HCT116 (cell line): ENCODE measurements at regions not wholly inside any gene's neighbourhood (a gene's known extent, or its start where the extent isn't known, plus 50 kb on each side); places are given as distances from the start of the nearest gene placed in this dataset.

Experiments
- ATAC-seq: fragments of 200-7000 bp; cut with Tn5 transposase; 2 replicates; pipeline ENCODE4 v1.9.1; 2020; ENCODE audit warnings: mild to moderate bottlenecking, moderate library complexity
- BruUV-seq: library from RNA; stranded (reverse); fragments of 400-500 nt; replicated peaks from 2 replicates; lab custom pipeline; 2021; lab: Mats Ljungman, UMichigan
- CTCF ChIA-PET: fragments of 300-600 bp; sonication (Branson Sonifier 250); formaldehyde crosslinking; loops from one replicate; lab custom pipeline; 2021; ENCODE audit warnings: antibody characterized with exemption; lab: Charles Lee
- POLR2A ChIA-PET: fragments of 300-600, 350-600 bp; sonication (Branson Sonifier 250); formaldehyde crosslinking; loops from one replicate; lab custom pipeline; 2021; ENCODE audit warnings: antibody characterized with exemption; lab: Charles Lee
- RAD21 ChIA-PET, 2 experiments: fragments of 300-600 bp; sonication (Branson Sonifier 250); formaldehyde crosslinking; loops; one replicate each; lab custom pipeline; 2023; ENCODE audit warnings: low total read pairs in 2 of 2; ENCODE audit not compliant: uncharacterized antibody in 2 of 2, unreplicated experiment in 2 of 2, low non-redundant PET in 1 of 2; lab: Charles Lee
- DNase-seq: peaks from one replicate; pipeline ENCODE4 v3.0.0-alpha.2; 2010; ENCODE audit warnings: low read depth, low spot score
- H2AFZ ChIP-seq: fragments of 200-600 bp; shearing (Covaris generic), sonication (generic); 2 replicates; pipeline ENCODE4 v1.6.1; 2017; ENCODE audit warnings: low read depth, mixed run types, mixed read lengths, antibody characterized with exemption, low read length; ENCODE audit not compliant: poor library complexity, severe bottlenecking
- H3K27ac ChIP-seq: 2 replicates; pipeline ENCODE4 v1.5.1; 2012; ENCODE audit warnings: low read depth, low read length
- H3K27me3 ChIP-seq: fragments of 200-600 bp; sonication (generic); 2 replicates; pipeline ENCODE4 v1.6.1; 2016; ENCODE audit warnings: mixed run types, low read length, mixed read lengths; ENCODE audit not compliant: insufficient read depth
- H3K36me3 ChIP-seq, 2 experiments: fragments of 200-500 bp in 1 of 2; fragments of 200-600 bp in 1 of 2; sonication (Bioruptor generic) in 1 of 2; sonication (generic) in 1 of 2; 2 replicates each; pipeline versions ENCODE4 v1.5.1 to v1.6.1; 2014 to 2016; ENCODE audit warnings: low read length in 2 of 2, inconsistent platforms in 1 of 2, mixed read lengths in 1 of 2, mixed run types in 1 of 2; ENCODE audit not compliant: insufficient read depth in 2 of 2, control insufficient read depth in 1 of 2
- H3K4me1 ChIP-seq, 2 experiments: fragments of 200-600 bp in 1 of 2; sonication (generic) in 1 of 2; 2 replicates each; pipeline versions ENCODE4 v1.5.1 to v1.6.1; 2012 to 2017; ENCODE audit warnings: low read length in 2 of 2, inconsistent platforms in 1 of 2, mild to moderate bottlenecking in 1 of 2, mixed read lengths in 1 of 2, mixed run types in 1 of 2, moderate library complexity in 1 of 2; ENCODE audit not compliant: insufficient read depth in 2 of 2, control insufficient read depth in 1 of 2
- H3K4me2 ChIP-seq: fragments of 200-600 bp; sonication (generic); 2 replicates; pipeline ENCODE4 v1.6.1; 2017; ENCODE audit warnings: mixed run types, low read length, mixed read lengths
- H3K4me3 ChIP-seq, 2 experiments: fragments of 200-600 bp in 1 of 2; sonication (generic) in 1 of 2; replicated peaks in 1 of 2; 2 replicates each; pipeline ENCODE4 v1.5.1; 2011 to 2016; ENCODE audit warnings: low read length in 2 of 2, control low read depth in 1 of 2, low read depth in 1 of 2, mild to moderate bottlenecking in 1 of 2, mixed read lengths in 1 of 2, mixed run types in 1 of 2
- H3K79me2 ChIP-seq: fragments of 200-600 bp; sonication (generic); 2 replicates; pipeline ENCODE4 v1.6.1; 2017; ENCODE audit warnings: mild to moderate bottlenecking, mixed run types, low read length, moderate library complexity, mixed read lengths; ENCODE audit not compliant: insufficient read depth
- H3K9ac ChIP-seq: fragments of 200-600 bp; sonication (generic); 2 replicates; pipeline ENCODE4 v1.6.1; 2016; ENCODE audit warnings: low read length, mixed read lengths
- H3K9me2 ChIP-seq: fragments of 200-600 bp; sonication (generic), shearing (Covaris generic); 2 replicates; pipeline ENCODE4 v1.6.1; 2017; ENCODE audit warnings: mixed run types, mild to moderate bottlenecking, moderate library complexity; ENCODE audit not compliant: insufficient read depth
- H3K9me3 ChIP-seq, 2 experiments: fragments of 200-500 bp in 1 of 2; fragments of 200-600 bp in 1 of 2; sonication (Bioruptor generic) in 1 of 2; sonication (generic) in 1 of 2; 2 replicates each; pipeline ENCODE4 v1.6.1; 2014 to 2017; ENCODE audit warnings: low read length in 2 of 2, mixed read lengths in 2 of 2, inconsistent platforms in 1 of 2, low read depth in 1 of 2, mild to moderate bottlenecking in 1 of 2, mixed run types in 1 of 2, moderate library complexity in 1 of 2; ENCODE audit not compliant: control insufficient read depth in 1 of 2, insufficient read depth in 1 of 2
- H4K20me1 ChIP-seq: fragments of 200-600 bp; sonication (generic), shearing (Covaris generic); 2 replicates; pipeline ENCODE4 v1.6.1; 2017; ENCODE audit warnings: mixed run types, mild to moderate bottlenecking, moderate library complexity; ENCODE audit not compliant: insufficient read depth
- ATF3 ChIP-seq: IDR thresholded peaks from 2 replicates; pipeline ENCODE4 v1.6.1; 2012
- CEBPB ChIP-seq: IDR thresholded peaks from 2 replicates; pipeline ENCODE4 v1.6.1; 2012; ENCODE audit warnings: low read depth
- EZH2phosphoT487 ChIP-seq: fragments of 200-600 bp; IDR thresholded peaks from 2 replicates; pipeline ENCODE4 v1.6.1; 2018; ENCODE audit warnings: antibody characterized with exemption, borderline replicate concordance
- FOSL1 ChIP-seq: IDR thresholded peaks from 2 replicates; pipeline ENCODE4 v1.6.1; 2012; ENCODE audit warnings: low read depth
- JUND ChIP-seq: IDR thresholded peaks from 2 replicates; pipeline ENCODE4 v1.6.1; 2012
- MAX ChIP-seq: IDR thresholded peaks from 2 replicates; pipeline ENCODE4 v1.6.1; 2012
- POLR2AphosphoS5 ChIP-seq: IDR thresholded peaks from 2 replicates; pipeline ENCODE4 v1.6.1; 2011; ENCODE audit warnings: mild to moderate bottlenecking, low read depth, low read length, moderate library complexity
- RAD21 ChIP-seq: IDR thresholded peaks from 2 replicates; pipeline ENCODE4 v1.6.1; 2012; ENCODE audit warnings: low read depth, mild to moderate bottlenecking
- REST ChIP-seq: IDR thresholded peaks from 2 replicates; pipeline ENCODE4 v1.6.1; 2012; ENCODE audit warnings: low read depth
- SIN3A ChIP-seq: IDR thresholded peaks from 2 replicates; pipeline ENCODE4 v1.6.1; 2012; ENCODE audit warnings: low read depth
- SP1 ChIP-seq: IDR thresholded peaks from 2 replicates; pipeline ENCODE4 v1.6.1; 2012; ENCODE audit warnings: low read depth
- YY1 ChIP-seq: IDR thresholded peaks from 2 replicates; pipeline ENCODE4 v1.6.1; 2011; ENCODE audit warnings: low read length, low read depth, moderate library complexity, mild to moderate bottlenecking; ENCODE audit not compliant: insufficient replicate concordance; ENCODE audit errors: extremely low read depth
- ZFX ChIP-seq: fragments of 450-650 bp; IDR thresholded peaks from 2 replicates; pipeline ENCODE4 v1.6.1; 2017
- intact Hi-C: fragments of 100-400 bp; cut with micrococcal nuclease; formaldehyde crosslinking; loops from 2 replicates; pipeline ENCODE4 v1.10.0; 2022
- TF ChIP-seq, protein P1 (sequence below): IDR thresholded peaks from 2 replicates; pipeline ENCODE4 v1.6.1; 2011; ENCODE audit warnings: mild to moderate bottlenecking, low read length, moderate library complexity; ENCODE audit not compliant: insufficient replicate concordance; ENCODE audit errors: extremely low read depth

GRCh38 chr17:72466199-72466598 lies 345.4 kb downstream of the SOX9 start:
- peak overlapping the region; percentile 51 for H3K9ac ChIP-seq
- TF ChIP-seq SP1 = 0 out of 2 replicates have a peak, but pooled peaks have one; percentile 27
- TF ChIP-seq ATF3 = no peak
- TF ChIP-seq, all 23 proteins: peak for 1
- no TSS peak for BruUV-seq
- ChIA-PET POLR2A (interaction anchor here (0.6 to 3.1 kb wide), 3 partner anchors 10 to 44 kb away, joined by 3 to 12 read pairs (median 3); no protein-coding TSS in a partner anchor), RAD21 (no interaction called here), CTCF (interaction anchor here (0.5 kb wide), 1 partner anchor 77 kb away, joined by 8 read pairs; no protein-coding TSS in a partner anchor)
- Histone ChIP-seq H3K9me3 (peaks cover 0 to 5% of the 10 kb centered on the region in 2 experiments; a peak in 1 of 4 replicates), H3K4me3 (peak overlapping the region; percentile 46 to 52), H3K79me2 (peaks cover 87% of the 10 kb centered on the region), H3K36me3 (no peaks in the 10 kb centered on the region), H3K9me2 (no peaks in the 10 kb centered on the region), H3K27ac (peak overlapping the region; percentile 29), H4K20me1 (peaks cover 6% of the 10 kb centered on the region; the same call in 1 of the 2 replicates), H3K4me1 (peaks cover 23 to 81% of the 10 kb centered on the region in 2 experiments), H2AFZ (no peak overlapping the region), H3K4me2 (peak overlapping the region; percentile 73), H3K27me3 (no peaks in the 10 kb centered on the region)
- ATAC-seq = peak; percentile 45
- DNase-seq = no peak
- intact Hi-C loops = no loop called here

GRCh38 chr17:72466606-72467005 lies 345.8 kb downstream of the SOX9 start:
- peaks cover 89% of the 10 kb centered on the region for H3K79me2 ChIP-seq
- H3K4me2 ChIP-seq = peak overlapping the region; percentile 73
- DNase-seq = no peak
- peaks cover 23 to 77% of the 10 kb centered on the region in 2 experiments for H3K4me1 ChIP-seq
- peak overlapping the region in 1 of 2 experiments; percentile 52; a peak in 2 of 4 replicates for H3K4me3 ChIP-seq
- peak overlapping the region; percentile 51 for H3K9ac ChIP-seq
- H3K36me3 ChIP-seq = no peaks in the 10 kb centered on the region
- H3K27ac ChIP-seq = no peak overlapping the region
- ATAC-seq = no peak
- H3K27me3 ChIP-seq = no peaks in the 10 kb centered on the region
- CTCF ChIA-PET = interaction anchor here (0.5 kb wide), 1 partner anchor 77 kb away, joined by 8 read pairs; no protein-coding TSS in a partner anchor
- no peaks in the 10 kb centered on the region for H3K9me2 ChIP-seq
- H4K20me1 ChIP-seq = peaks cover 6% of the 10 kb centered on the region; the same call in 1 of the 2 replicates
- BruUV-seq = no TSS peak
- H3K9me3 ChIP-seq = peaks cover 0 to 5% of the 10 kb centered on the region in 2 experiments; a peak in 1 of 4 replicates
- H2AFZ ChIP-seq = no peak overlapping the region
- POLR2A ChIA-PET = interaction anchor here (1.0 to 3.1 kb wide), 2 partner anchors 10 to 44 kb away, joined by 3 to 12 read pairs; no protein-coding TSS in a partner anchor
- RAD21 ChIA-PET = no interaction called here
- intact Hi-C loops = no loop called here
- no peak for TF ChIP-seq REST
- TF ChIP-seq MAX = no peak
- TF ChIP-seq CEBPB = no peak
- no peak for TF ChIP-seq ZFX
- no peak for TF ChIP-seq YY1
- TF ChIP-seq SP1 = no peak
- no peak for TF ChIP-seq EZH2phosphoT487
- no peak for TF ChIP-seq SIN3A
- TF ChIP-seq RAD21 = no peak
- no peak for TF ChIP-seq POLR2AphosphoS5
- TF ChIP-seq, protein P1, sequence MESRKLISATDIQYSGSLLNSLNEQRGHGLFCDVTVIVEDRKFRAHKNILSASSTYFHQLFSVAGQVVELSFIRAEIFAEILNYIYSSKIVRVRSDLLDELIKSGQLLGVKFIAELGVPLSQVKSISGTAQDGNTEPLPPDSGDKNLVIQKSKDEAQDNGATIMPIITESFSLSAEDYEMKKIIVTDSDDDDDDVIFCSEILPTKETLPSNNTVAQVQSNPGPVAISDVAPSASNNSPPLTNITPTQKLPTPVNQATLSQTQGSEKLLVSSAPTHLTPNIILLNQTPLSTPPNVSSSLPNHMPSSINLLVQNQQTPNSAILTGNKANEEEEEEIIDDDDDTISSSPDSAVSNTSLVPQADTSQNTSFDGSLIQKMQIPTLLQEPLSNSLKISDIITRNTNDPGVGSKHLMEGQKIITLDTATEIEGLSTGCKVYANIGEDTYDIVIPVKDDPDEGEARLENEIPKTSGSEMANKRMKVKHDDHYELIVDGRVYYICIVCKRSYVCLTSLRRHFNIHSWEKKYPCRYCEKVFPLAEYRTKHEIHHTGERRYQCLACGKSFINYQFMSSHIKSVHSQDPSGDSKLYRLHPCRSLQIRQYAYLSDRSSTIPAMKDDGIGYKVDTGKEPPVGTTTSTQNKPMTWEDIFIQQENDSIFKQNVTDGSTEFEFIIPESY = no peak
- no peak for TF ChIP-seq FOSL1
- no peak for TF ChIP-seq JUND
